Activated CD8-positive, alpha-beta memory T cell treated with anti-CD3 and anti-CD28 coated beads for 4 hours (primary cell): ENCODE measurements at regions not wholly inside any gene's neighbourhood (a gene's known extent, or its start where the extent isn't known, plus 50 kb on each side); places are given as distances from the start of the nearest gene placed in this dataset.

Source experiments
- DNase-seq, 2 donors: peaks; one replicate each; pipeline ENCODE4 v3.0.0-alpha.2; 2020; ENCODE audit warnings: low read depth in 2 of 2

- no peak for DNase-seq
Observed at GRCh38 chr11:45089676-45090499, 56.6 kb upstream of the PRDM11 start.

DNA sequence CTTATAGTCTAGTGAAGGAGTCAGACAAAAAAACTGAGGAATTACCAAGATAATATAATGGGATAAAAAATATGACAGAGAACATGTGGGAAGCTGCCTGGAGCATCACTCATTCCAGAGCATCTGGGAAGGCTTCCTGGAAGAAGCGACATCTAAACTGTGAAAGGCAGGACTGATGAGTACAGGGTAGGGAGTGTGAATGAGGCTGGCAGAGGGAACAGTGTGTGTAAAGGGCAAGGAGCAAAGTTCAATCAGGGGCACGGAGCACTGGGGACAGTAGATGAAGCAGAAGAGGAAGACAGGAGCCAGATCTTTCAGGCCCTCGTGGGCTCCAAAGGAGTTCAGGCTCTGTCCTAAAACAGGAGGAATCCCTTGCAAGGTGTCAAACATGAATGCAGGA is 55.8 kb upstream of the PRDM11 start:
- DNase-seq: no peak

DNA sequence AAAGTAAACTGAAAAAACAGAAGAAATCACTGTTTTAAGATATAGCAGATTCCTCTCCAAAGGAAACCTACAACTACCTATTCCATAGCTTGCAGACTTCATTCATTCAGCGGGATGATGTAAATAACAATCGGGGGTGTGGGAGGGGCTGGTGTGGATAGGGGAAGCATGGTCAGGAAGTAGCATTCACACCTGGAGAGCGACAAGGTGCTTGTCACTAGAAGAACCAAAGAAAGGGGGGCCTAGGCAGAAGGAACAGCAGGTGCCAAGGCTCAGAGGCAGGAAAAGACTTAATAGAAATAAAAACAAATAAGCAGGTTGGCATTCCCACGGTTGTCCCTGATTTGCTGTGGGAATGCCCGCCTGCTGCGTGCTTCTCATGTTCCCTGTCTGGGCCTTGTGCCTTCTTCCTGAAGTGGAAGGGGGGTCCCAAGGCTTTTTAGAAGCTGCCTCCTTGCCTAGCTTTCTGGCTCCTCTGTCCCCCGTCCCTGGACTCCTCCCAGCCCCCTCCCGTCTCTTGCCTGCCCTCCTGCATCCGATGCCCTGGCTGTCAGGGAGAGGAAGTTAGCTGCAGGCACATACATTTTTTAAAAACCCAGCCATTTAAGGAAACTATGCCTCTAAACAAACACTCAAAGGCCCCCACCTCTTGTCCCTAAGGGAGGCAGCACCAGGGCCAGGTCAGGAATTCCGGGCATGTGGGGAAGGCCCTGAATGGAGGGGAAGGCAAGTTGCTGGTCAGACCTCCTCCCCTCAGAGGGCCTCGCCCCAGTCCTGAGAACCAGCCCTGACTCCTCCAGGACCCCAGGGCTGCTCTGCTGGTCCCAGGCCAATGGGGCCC is 54.7 kb upstream of the PRDM11 start:
- DNase-seq: no peak

DNA sequence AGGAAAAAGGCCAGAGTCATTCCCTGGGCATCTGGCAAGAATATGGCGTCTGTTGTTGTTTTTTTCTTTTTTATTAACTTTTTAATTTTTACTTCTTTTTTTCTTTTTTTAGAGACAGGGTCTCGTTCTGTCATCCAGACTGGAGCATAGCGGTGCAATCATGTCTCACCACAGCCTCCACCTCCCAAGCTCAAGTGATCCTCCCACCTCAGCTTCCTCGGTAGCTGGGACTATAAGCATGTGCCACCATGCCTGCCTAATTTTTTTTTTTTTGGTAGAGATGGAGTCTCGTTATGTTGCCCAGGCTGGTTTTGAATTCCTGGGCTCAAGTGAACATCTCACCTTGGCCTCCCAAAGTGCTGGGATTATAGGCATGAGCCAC is 54.0 kb upstream of the PRDM11 start:
- no peak for DNase-seq

DNA sequence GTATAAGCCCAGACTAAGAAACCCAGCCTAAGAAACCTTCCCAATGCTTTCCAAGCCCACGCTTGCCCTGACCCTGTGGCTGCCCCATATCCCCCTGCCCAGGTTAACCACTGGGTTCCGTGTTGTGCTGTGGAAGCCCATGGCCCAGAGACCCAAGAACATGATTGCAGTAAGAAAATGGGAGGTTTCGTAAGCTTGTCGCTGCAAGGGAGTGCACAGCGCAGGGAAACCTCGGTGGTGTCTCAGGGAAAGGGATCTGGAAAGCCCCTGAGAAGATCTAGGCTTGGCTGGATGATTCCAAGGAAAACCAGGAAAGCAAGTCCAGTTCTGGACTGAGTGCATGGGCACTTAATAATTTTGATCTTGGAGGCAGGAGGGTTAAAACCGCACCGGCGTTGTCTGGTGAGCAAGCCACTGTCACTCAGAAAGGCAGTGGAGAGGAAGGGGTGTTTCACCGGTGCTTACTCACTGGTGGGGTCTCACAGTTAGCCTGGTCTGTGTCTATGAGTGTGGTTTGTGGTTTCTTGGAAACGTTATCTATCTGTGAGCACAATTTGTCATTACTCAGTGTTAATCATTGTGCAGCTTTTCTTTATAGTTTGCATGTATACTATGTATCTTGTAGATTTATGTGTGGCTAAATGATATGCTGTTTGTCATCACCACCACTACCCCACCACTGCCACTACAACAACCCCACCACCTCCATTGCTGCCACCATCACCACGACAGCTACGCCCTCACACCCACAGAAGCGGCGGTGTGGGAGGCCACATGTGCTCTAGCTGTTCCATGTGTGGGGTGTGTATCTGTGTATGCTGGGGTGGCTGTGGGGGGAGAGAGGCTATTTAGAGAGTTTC is 53.3 kb upstream of the PRDM11 start:
- DNase-seq: peak; percentile 29 to 40

DNA sequence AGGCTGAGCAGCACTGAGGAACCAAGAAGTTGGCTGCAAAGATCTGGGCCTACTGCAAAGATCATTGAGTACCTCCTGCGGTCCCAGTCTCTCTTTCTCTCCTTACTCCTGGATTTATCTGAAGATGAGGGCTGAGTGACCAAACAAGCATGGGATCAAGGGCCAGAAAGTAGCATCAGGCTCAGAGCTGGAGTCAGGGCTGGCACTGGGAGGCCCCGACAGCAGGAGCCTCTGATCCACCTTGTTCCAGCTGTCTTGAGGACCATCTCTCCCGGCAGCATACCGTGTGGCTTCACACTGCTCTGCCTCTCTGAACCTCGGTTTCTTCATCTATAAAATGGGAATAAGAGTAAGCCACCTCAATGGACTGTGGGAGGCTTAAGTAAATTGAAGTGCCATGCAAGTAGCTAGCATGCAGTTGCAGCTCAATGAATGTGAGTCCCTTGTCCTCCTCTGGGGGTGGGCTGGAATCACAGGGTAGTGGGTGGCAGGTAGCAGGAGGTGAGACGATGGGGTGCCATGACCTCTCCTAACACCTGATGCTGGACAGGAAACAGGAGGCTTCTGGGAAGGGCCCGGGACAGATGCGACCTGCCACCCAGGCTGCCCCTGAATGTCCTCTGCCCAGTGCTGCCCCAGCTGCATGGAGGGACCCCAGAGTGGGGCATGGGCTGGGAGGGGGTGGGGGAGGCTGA is 52.5 kb upstream of the PRDM11 start:
- no peak for DNase-seq

GRCh38 chr11:45094958-45095690 is 51.3 kb upstream of the PRDM11 start:
- no peak for DNase-seq

DNA sequence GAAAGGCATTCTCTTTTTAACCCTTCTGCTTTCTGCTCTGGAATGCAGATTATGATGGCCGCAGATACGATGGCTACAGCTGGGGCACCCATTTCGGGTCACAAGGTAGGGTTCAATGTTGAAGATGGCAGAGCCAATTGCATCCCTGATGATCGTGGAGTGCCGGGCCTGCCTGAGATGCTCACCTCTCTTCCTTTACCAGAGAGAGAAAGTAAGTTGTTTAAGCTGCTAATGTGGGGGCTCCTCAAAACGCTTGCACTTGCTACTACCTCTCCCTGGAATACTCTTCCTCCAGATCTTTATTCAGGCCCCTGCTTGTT is 50.8 kb upstream of the PRDM11 start:
- no peak for DNase-seq

GRCh38 chr11:45096636-45097035 is 49.8 kb upstream of the PRDM11 start:
- DNase-seq: no peak
